ENCODE measurements at regions not wholly inside any gene's neighbourhood (a gene's known extent, or its start where the extent isn't known, plus 50 kb on each side); places are given as distances from the start of the nearest gene placed in this dataset.

- TF ChIP-seq, protein P1, sequence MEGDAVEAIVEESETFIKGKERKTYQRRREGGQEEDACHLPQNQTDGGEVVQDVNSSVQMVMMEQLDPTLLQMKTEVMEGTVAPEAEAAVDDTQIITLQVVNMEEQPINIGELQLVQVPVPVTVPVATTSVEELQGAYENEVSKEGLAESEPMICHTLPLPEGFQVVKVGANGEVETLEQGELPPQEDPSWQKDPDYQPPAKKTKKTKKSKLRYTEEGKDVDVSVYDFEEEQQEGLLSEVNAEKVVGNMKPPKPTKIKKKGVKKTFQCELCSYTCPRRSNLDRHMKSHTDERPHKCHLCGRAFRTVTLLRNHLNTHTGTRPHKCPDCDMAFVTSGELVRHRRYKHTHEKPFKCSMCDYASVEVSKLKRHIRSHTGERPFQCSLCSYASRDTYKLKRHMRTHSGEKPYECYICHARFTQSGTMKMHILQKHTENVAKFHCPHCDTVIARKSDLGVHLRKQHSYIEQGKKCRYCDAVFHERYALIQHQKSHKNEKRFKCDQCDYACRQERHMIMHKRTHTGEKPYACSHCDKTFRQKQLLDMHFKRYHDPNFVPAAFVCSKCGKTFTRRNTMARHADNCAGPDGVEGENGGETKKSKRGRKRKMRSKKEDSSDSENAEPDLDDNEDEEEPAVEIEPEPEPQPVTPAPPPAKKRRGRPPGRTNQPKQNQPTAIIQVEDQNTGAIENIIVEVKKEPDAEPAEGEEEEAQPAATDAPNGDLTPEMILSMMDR (IDR thresholded peaks at IDR 0.05; ENCODE audit: poor library complexity, severe bottlenecking) = no peak
- TF ChIP-seq POLR2AphosphoS5 (IDR thresholded peaks at IDR 0.05) (no peak), EZH2 (IDR thresholded peaks at IDR 0.05; ENCODE audit: borderline replicate concordance, insufficient read depth, low read length, poor library complexity, severe bottlenecking) (no peak)
These were observed 137.1 kb upstream of the FSTL4 start for GRCh38 chr5:133749331-133749985.

Measured in neural cell (in vitro differentiated cells).